Panc1 (cell line): ENCODE measurements at regions not wholly inside any gene's neighbourhood (a gene's known extent, or its start where the extent isn't known, plus 50 kb on each side); places are given as distances from the start of the nearest gene placed in this dataset.

Source experiments
- ATAC-seq: fragments of 200-7000 bp; cut with Tn5 transposase; 2 replicates; pipeline ENCODE4 v1.9.1; 2020; ENCODE audit warnings: mild to moderate bottlenecking, moderate library complexity
- BruUV-seq: library from RNA; stranded (reverse); fragments of 400-500 nt; replicated peaks from 2 replicates; lab custom pipeline; 2021; lab: Mats Ljungman, UMichigan
- CTCF ChIA-PET: fragments of 300-600 bp; sonication (Branson Sonifier 250); formaldehyde crosslinking; loops from one replicate; lab custom pipeline; 2022; ENCODE audit warnings: antibody characterized with exemption; lab: Charles Lee
- POLR2A ChIA-PET: fragments of 300-600 bp; sonication (Branson Sonifier 250); formaldehyde crosslinking; loops from one replicate; lab custom pipeline; 2022; ENCODE audit warnings: antibody characterized with exemption; lab: Charles Lee
- DNase-seq: peaks from one replicate; pipeline ENCODE4 v3.0.0-alpha.2; 2010; ENCODE audit warnings: low read depth, low spot score
- H3K27ac ChIP-seq: 2 replicates; pipeline ENCODE4 v1.5.1; 2011; ENCODE audit warnings: mild to moderate bottlenecking, low read length, inconsistent platforms
- H3K27me3 ChIP-seq: fragments of 200-500 bp; sonication (Bioruptor generic); 2 replicates; pipeline ENCODE4 v1.6.0; 2014; ENCODE audit warnings: low read length, inconsistent platforms; ENCODE audit not compliant: control insufficient read depth, insufficient read depth
- H3K36me3 ChIP-seq: fragments of 200-500 bp; sonication (Bioruptor generic); 2 replicates; pipeline ENCODE4 v1.5.1; 2014; ENCODE audit warnings: inconsistent platforms, mild to moderate bottlenecking, low read length, moderate library complexity; ENCODE audit not compliant: control insufficient read depth, insufficient read depth
- H3K4me1 ChIP-seq: 2 replicates; pipeline ENCODE4 v1.5.1; 2011; ENCODE audit warnings: inconsistent platforms, mild to moderate bottlenecking, low read length, moderate library complexity; ENCODE audit not compliant: control insufficient read depth, insufficient read depth
- H3K4me3 ChIP-seq, 2 experiments: 2 replicates each; pipeline ENCODE4 v1.5.1; 2011 to 2012; ENCODE audit warnings: low read depth in 2 of 2, low read length in 2 of 2, mild to moderate bottlenecking in 2 of 2, inconsistent platforms in 1 of 2, moderate library complexity in 1 of 2
- H3K9me3 ChIP-seq: fragments of 200-500 bp; sonication (Bioruptor generic); 2 replicates; pipeline ENCODE4 v1.5.1; 2014; ENCODE audit warnings: low read depth, mild to moderate bottlenecking, inconsistent platforms, low read length, moderate library complexity; ENCODE audit not compliant: control insufficient read depth, insufficient read depth
- CTCF ChIP-seq: fragments of 450-650 bp; IDR thresholded peaks from 2 replicates; pipeline ENCODE4 v1.5.1; 2017; ENCODE audit warnings: mild to moderate bottlenecking
- POLR2AphosphoS5 ChIP-seq: IDR thresholded peaks from 2 replicates; pipeline ENCODE4 v1.6.1; 2012; ENCODE audit warnings: mild to moderate bottlenecking, low read depth, low read length, moderate library complexity
- REST ChIP-seq, 2 experiments: IDR thresholded peaks; 2 replicates each; pipeline ENCODE4 v1.6.1; 2011 to 2012; ENCODE audit warnings: low read depth in 2 of 2, control low read depth in 1 of 2, low read length in 1 of 2, mild to moderate bottlenecking in 1 of 2, moderate library complexity in 1 of 2; ENCODE audit not compliant: insufficient read depth in 1 of 2
- SIN3A ChIP-seq: IDR thresholded peaks from 2 replicates; pipeline ENCODE4 v1.6.1; 2012; ENCODE audit warnings: low read depth, mild to moderate bottlenecking, low read length, moderate library complexity, borderline replicate concordance; ENCODE audit not compliant: insufficient read depth
- TCF7L2 ChIP-seq: IDR thresholded peaks from 2 replicates; pipeline ENCODE4 v1.6.1; 2011; ENCODE audit warnings: mild to moderate bottlenecking, low read depth, low read length, inconsistent platforms
- in situ Hi-C: cut with HindIII; loops from 2 replicates; pipeline ENCODE4 v1.10.0; 2016; ENCODE audit warnings: low sequenced_read_pairs, low pct_unique_long_range_greater_than_20kb
- intact Hi-C: fragments of 100-400 bp; cut with micrococcal nuclease; formaldehyde crosslinking; loops from one replicate; pipeline ENCODE4 v1.10.0; 2022; ENCODE audit not compliant: unreplicated experiment

- ChIA-PET CTCF (no interaction called here), POLR2A (no interaction called here)
- no peak for DNase-seq
- H3K9me3 ChIP-seq = no peaks in the 10 kb centered on the region; the same call in 1 of the 2 replicates
- no peak overlapping the region for H3K4me3 ChIP-seq
- no peak overlapping the region for H3K27ac ChIP-seq
- no peaks in the 10 kb centered on the region for H3K27me3 ChIP-seq
- no peaks in the 10 kb centered on the region for H3K4me1 ChIP-seq
- ATAC-seq = no peak
- no peak for TF ChIP-seq REST (IDR thresholded peaks at IDR 0.05; ENCODE audit: insufficient read depth in 1 of 2, low read depth in 2 of 2, low read length in 1 of 2)
- BruUV-seq = no TSS peak
- intact Hi-C loops = no loop called here
- in situ Hi-C loops = no loop called here
- no peaks in the 10 kb centered on the region for H3K36me3 ChIP-seq
These were observed 95.1 kb upstream of the ARHGEF7 start for GRCh38 chr13:111020021-111020420.

- no TSS peak for BruUV-seq
- Histone ChIP-seq H3K9me3 (no peaks in the 10 kb centered on the region; the same call in 1 of the 2 replicates), H3K4me3 (no peak overlapping the region), H3K27ac (no peak overlapping the region), H3K4me1 (no peaks in the 10 kb centered on the region), H3K27me3 (no peaks in the 10 kb centered on the region), H3K36me3 (no peaks in the 10 kb centered on the region)
- ATAC-seq (no peak), DNase-seq (no peak)
- intact Hi-C loops = no loop called here
- ChIA-PET POLR2A (no interaction called here), CTCF (no interaction called here)
- in situ Hi-C loops = no loop called here
- no peak for TF ChIP-seq SIN3A
- no peak for TF ChIP-seq REST (IDR thresholded peaks at IDR 0.05; ENCODE audit: insufficient read depth in 1 of 2, low read depth in 2 of 2, low read length in 1 of 2)
- no peak for TF ChIP-seq TCF7L2
- no peak for TF ChIP-seq CTCF
- no peak for TF ChIP-seq POLR2AphosphoS5
These were observed 97.2 kb upstream of the ARHGEF7 start for GRCh38 chr13:111017755-111018459.
